Testis (tissue), 2 donors: ENCODE measurements at regions not wholly inside any gene's neighbourhood (a gene's known extent, or its start where the extent isn't known, plus 50 kb on each side); places are given as distances from the start of the nearest gene placed in this dataset.

Experiments used
- DNase-seq: peaks from one replicate; pipeline ENCODE4 v3.0.0-alpha.2; 2019
- H3K27ac ChIP-seq, 2 donors: fragments of 200-600 bp; sonication (generic); one replicate each; pipeline ENCODE4 v1.5.1; 2019
- H3K27me3 ChIP-seq: fragments of 200-600 bp; sonication (generic); one replicate; pipeline ENCODE4 v1.5.1; 2019
- H3K36me3 ChIP-seq: fragments of 200-600 bp; sonication (generic); one replicate; pipeline ENCODE4 v1.5.1; 2017; ENCODE audit warnings: low read depth; ENCODE audit errors: missing control alignments
- H3K4me1 ChIP-seq: fragments of 200-600 bp; sonication (generic); one replicate; pipeline ENCODE4 v1.5.1; 2019
- H3K4me3 ChIP-seq, 2 donors: fragments of 200-600 bp; sonication (generic); one replicate each; pipeline ENCODE4 v1.5.1; 2017 to 2019
- H3K9me3 ChIP-seq: fragments of 200-600 bp; sonication (generic); one replicate; pipeline ENCODE4 v1.5.1; 2017
- CTCF ChIP-seq, 3 experiments: fragments of 450-650 bp in 2 of 3; fragments of 200-600 bp in 1 of 3; sonication (generic) in 1 of 3; IDR thresholded peaks; one replicate each; pipeline ENCODE4 v1.5.1; 2016 to 2019; ENCODE audit warnings: antibody characterized with exemption in 3 of 3, mild to moderate bottlenecking in 2 of 3, moderate library complexity in 1 of 3
- POLR2A ChIP-seq: fragments of 450-650 bp; IDR thresholded peaks from one replicate; pipeline ENCODE4 v1.6.1; 2017; ENCODE audit warnings: antibody characterized with exemption, mild to moderate bottlenecking, moderate library complexity
- WGBS, 2 donors: methylation state at CpG; one replicate each; pipeline ENCODE4 v1.1.5; 2018; 5-methylcytosine and 5-hydroxymethylcytosine counted together
- intact Hi-C: fragments of 100-400 bp; cut with DNase I; formaldehyde crosslinking; loops from one replicate; pipeline ENCODE4 v1.15.1; 2023; ENCODE audit warnings: low total_unique reads

- no peak overlapping the region for H3K4me3 ChIP-seq
- TF ChIP-seq CTCF (IDR thresholded peaks at IDR 0.05) (no peak), POLR2A (no peak)
- H3K4me1 ChIP-seq: no peaks in the 10 kb centered on the region
- DNase-seq: no peak
- H3K36me3 ChIP-seq: no peaks in the 10 kb centered on the region
- 90 to 91% methylated on average over 5 of the region's 5 CpGs for WGBS, 2 donors
- H3K27me3 ChIP-seq: no peaks in the 10 kb centered on the region
- no peak overlapping the region for H3K27ac ChIP-seq
- intact Hi-C loops: no loop called here
- no peaks in the 10 kb centered on the region for H3K9me3 ChIP-seq
Observed at GRCh38 chr13:38421590-38422560, 72.2 kb downstream of the UFM1 start.

- TF ChIP-seq POLR2A: no peak
- no peak for TF ChIP-seq CTCF (IDR thresholded peaks at IDR 0.05)
Observed at GRCh38 chr13:38429916-38430315, 80.3 kb downstream of the UFM1 start.

GRCh38 chr13:38430796-38431195 is 81.1 kb downstream of the UFM1 start:
- intact Hi-C loops: no loop called here
- Histone ChIP-seq H3K27ac (no peak overlapping the region), H3K4me1 (no peaks in the 10 kb centered on the region)

More at GRCh38 chr13:38429916-38430315, 80.3 kb downstream of the UFM1 start:
- 92 to 98% methylated on average over 1 of the region's 1 CpG for WGBS, 2 donors
- Histone ChIP-seq H3K4me1 (no peaks in the 10 kb centered on the region), H3K9me3 (no peaks in the 10 kb centered on the region), H3K27me3 (no peaks in the 10 kb centered on the region), H3K36me3 (no peaks in the 10 kb centered on the region), H3K27ac (no peak overlapping the region), H3K4me3 (no peak overlapping the region)
- no peak for DNase-seq
- intact Hi-C loops: no loop called here

GRCh38 chr13:38440666-38441065 is 91.0 kb downstream of the UFM1 start:
- no peak for DNase-seq
- Histone ChIP-seq H3K27ac (no peak overlapping the region), H3K36me3 (no peaks in the 10 kb centered on the region), H3K27me3 (no peaks in the 10 kb centered on the region), H3K4me1 (no peaks in the 10 kb centered on the region), H3K9me3 (no peaks in the 10 kb centered on the region), H3K4me3 (no peak overlapping the region)
- intact Hi-C loops: no loop called here
- no peak for TF ChIP-seq POLR2A
- no peak for TF ChIP-seq CTCF (IDR thresholded peaks at IDR 0.05)
- 59 to 66% methylated on average over 4 of the region's 4 CpGs for WGBS, 2 donors

More at GRCh38 chr13:38430796-38431195, 81.1 kb downstream of the UFM1 start:
- WGBS, 2 donors: 82 to 89% methylated on average over 1 of the region's 1 CpG
- DNase-seq: no peak
- Histone ChIP-seq H3K27me3 (no peaks in the 10 kb centered on the region), H3K4me3 (no peak overlapping the region), H3K9me3 (no peaks in the 10 kb centered on the region), H3K36me3 (no peaks in the 10 kb centered on the region)
- TF ChIP-seq CTCF (IDR thresholded peaks at IDR 0.05) (no peak), POLR2A (no peak)
